Suppressor macrophage treated with lipopolysaccharide for 1 hour (primary cell): ENCODE measurements at regions not wholly inside any gene's neighbourhood (a gene's known extent, or its start where the extent isn't known, plus 50 kb on each side); places are given as distances from the start of the nearest gene placed in this dataset.
A peak's percentile ranks its signal among the peaks of the same experiment; 100 is the strongest.
"Not testable (repeated sequence)": the region's sequence is repeated elsewhere in the genome, so short reads cannot be mapped to it uniquely, and the experiment has no call there.

Source experiments
- DNase-seq, 3 donors: peaks; one replicate each; pipeline ENCODE4 v3.0.0-alpha.2; 2020 to 2022

- DNase-seq, result peak in 1 of 3 donors; percentile 25
Measured at GRCh38 chr6:105567140-105567539, 164.3 kb upstream of the PREP start.

DNA sequence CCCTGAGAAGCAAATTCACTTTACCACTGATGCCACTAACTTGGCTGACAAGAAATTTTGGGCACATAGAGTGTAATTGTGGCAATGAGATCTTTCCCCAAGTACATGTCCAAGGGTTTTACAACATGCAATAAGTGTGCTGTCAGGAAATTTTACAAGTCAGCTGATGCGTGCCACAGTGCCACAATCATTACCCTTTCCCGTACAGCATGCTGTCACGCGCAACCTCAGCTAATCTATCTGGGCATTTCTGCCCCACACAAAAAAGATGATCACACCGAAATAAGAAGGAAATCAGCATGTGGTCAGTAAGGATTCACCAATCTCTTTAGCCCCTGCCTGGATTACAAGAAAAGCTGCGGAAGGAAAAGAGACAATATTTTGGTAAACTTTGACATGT, 163.6 kb upstream of the PREP start:
- DNase-seq, result peak in 1 of 3 donors; percentile 30

DNA sequence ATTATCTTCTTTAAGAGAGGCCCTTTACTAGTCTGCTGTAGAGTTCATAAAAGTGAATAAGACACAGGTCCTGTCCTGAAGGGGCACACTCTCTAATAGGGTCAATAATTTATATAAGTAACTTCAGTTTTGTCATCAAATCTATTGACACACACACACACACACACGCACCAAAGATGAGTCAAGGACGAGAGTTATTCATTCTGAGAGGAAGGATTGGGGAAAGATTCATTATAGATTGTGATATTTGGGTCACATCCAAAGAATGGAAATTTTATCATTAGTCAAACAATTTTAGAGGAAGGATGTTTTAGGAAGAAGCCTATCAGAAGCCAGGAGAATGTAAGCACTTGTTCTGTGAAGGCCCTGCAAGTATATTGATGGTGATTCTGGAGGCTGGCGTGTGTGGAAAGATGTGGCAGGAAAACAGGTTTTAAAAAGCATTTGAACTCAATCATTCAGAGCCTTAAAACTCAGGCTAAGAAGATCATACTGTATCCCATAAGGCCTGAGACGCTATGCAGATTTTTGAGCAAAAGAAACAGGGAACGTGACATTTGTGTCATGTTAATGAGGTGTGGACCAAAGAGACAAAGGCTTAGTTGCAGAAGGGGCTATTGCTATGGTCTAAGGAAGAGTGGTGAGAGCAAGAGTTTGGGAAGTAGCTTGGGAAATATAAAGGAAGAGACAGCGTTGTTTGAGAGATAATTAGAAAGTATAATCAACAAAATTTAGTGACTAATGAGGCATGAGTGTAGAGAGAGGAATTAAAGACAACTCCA, 161.4 kb upstream of the PREP start:
- DNase-seq, result peak; percentile 35 to 72 (median 65)

DNA sequence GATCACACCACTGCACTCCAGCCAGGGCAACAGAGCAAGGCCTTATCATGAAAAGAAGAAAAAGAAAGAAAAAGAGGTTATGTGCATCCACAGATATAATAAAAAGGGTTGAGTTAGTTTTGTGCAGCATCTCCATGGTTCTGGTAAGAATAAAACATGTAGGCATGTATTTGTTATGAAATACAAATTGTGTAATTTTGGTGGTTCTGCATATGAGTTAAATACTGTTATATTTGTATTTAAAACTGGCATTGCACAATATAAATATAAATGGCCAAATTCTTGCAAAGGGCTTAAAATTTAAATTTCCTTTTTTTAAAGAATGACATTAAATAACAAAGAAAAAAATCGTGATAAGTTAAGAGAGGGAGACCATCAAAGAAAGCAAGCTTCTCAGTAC, 159.1 kb upstream of the PREP start:
- peak in 2 of 3 donors; percentile 38 to 53 for DNase-seq

DNA sequence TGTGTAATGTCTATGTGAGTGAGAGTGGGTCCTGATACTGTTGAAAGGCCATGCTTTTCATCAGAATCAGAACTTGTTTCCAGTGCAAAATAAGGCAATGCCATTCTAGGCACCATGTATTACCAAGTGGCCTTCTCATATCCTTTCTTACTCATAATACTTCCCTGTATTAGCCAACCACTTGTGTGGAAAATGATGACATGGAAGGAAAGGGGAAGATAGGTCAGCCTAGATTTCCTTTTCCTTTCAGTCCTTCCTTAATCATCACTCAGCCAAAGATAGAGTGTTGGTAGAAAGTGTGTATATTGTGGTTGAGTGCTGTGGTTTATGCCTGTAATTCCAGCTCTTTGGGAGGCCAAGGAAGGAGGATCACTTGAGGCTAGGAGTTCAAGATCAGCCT, 158.6 kb upstream of the PREP start:
- peak; percentile 64 to 92 (median 88) for DNase-seq

DNA sequence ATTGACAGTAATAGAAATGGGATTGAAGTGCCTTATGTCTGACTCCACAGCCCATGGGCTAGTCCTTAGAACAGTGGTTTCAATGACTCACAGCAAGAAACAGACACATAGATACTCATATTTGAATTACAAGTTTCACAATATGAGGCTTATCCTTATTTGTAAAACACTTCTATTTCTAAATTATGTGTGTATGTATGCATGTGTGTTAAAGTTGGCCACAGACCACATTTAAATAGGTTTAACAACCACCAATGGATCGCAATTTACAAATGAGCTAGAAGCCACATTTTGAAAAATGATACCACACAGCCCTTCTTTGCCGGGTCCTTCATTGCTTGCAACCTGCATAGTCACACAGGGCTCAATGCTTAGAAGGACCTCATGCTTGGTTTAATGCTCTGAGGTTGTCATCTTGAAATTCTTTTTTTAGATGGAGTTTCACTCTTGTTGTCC, 157.8 kb upstream of the PREP start:
- DNase-seq, result peak; percentile 16 to 74 (median 67)

- no peak for DNase-seq
Measured at GRCh38 chr6:105557291-105557690, 154.4 kb upstream of the PREP start.

DNA sequence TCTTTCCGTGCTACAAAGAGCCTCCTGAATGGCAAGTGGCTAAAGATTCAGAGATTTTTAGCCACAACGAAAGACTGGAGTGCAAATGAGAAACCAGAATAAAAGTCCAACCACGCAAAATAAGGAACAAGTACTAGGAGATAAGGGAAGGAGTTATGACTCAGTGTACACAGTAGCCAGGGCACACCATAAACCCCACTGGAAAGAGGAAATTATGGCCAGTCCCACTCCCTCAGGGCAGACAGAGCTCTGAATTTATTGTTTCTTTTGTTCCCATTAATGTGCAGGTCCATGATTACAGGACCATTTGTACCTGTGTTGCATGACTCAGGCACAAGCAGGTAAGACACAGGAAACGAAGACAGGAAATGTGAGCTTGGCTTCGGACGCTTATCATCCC, 150.3 kb upstream of the PREP start:
- peak; percentile 76 to 82 (median 82) for DNase-seq

- DNase-seq, result no peak
Measured at GRCh38 chr6:105550955-105551620, 148.2 kb upstream of the PREP start.

- no peak for DNase-seq
Measured at GRCh38 chr6:105546754-105547153, 143.9 kb upstream of the PREP start.

DNA sequence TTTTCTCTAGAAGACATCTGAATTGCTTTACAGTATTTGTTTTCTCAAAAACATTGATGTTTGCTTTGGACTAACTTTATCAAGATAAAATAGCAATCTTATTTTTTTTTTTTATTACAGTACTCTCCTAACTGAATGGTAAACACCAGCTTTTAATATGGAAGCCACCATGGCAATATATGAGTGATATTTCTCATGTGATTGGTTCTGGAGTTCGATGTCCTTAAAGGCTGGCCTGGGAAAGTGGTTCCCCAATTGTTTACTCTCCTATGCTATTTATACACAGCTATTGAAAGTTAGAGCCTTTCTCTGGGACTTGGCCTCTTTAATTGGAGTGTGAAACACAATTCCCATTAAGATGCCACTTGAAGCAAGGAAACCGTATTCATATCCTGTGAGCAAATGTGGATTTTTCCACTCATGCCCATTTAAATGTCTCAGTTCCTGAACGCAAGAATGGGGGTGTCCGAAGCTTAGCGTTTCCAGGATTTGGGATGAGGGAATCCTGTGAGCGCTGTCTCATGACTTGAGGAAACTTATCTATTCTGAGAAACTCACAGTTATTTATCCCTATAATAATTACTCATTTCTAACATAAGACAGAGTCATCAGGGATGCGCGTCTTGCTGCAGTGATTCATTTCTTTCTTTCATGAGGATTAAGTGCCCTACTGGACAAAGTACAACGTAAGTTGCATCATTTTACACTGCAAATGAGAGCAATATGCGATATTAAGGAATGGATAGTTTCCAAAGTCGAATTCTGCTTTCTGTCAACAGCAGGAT, 143.3 kb upstream of the PREP start:
- DNase-seq, result peak; percentile 13 to 64 (median 32)

DNA sequence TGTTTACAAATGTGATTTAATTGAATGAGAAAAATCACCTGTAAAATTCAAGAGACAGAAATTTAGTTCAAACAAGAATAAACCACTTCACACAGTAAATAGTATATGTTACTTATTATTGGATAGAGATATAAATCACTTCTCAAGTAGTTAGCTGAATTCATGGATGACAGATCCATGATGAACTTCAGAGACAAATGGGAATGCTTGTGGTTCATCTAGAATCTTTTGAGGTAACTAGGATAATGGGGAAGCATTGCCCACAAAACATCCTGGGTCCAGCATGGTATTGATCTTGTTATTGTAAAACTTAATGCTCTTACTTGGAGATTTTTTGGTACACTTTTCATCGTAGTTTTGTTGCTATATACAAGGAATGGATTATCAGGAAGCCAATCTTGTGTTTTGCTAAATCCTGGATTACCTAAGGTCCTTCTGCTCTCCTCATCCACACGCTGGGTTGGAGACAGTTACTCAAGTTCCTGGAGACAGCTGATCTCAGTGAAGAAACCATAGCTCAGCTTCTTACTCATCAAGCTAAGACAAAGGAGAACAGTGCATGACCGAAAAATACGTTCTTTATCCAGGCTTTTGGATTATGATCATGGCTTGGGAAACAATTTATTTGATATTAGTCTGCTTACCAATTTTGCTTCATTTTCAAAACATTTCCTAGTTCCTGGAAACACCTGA, 142.5 kb upstream of the PREP start:
- DNase-seq, result peak in 2 of 3 donors; percentile 44 to 46

GRCh38 chr6:105539911-105540310, 137.0 kb upstream of the PREP start:
- no peak for DNase-seq

DNA sequence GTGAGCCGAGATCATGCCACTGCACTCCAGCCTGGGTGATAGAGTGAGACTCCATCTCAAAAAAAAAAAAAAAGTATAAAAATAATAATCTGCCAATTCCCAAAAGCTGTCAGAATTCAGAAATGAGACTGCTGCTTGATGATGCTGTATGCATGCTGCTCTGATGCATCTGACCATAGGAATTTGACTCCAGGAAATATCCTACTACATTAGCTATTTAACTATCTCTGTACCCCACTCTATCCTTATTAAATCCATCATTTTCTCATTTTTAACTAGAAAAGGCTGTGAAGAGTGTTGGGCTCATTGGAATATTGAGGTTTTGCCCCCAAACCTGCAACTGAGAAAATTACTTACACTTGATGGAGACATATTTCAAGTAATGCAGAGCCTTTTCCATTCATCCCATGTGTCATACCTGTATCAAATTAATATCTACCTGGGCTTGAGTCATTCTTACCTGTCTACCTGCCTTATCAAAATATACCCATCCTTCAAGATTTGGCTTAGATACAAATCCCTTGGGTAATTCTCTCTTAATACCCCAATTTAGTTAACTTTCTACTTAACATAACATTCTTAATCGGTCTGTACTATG, 135.2 kb upstream of the PREP start:
- no peak for DNase-seq

- peak in 1 of 3 donors; percentile 25 for DNase-seq
Measured at GRCh38 chr6:105536961-105537360, 134.1 kb upstream of the PREP start.

DNA sequence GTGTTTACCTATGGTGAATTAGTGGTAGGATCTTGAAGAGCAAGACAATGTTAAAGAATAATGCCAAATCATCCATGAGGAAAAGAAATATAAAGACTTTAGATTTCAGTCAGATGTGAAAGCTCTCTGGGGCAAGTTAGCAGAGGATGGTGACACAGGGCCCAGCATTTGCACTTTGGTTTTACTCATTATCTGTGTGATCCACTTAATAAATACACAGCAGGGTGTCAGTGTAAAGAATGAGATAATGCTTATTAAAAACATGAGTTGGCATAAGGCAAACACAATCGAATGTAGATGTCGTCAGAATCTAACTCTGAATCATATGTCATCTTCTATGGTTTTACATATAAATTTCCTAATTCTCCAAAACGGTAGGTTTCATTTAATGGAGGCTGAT, 130.4 kb upstream of the PREP start:
- no peak for DNase-seq

- peak in 1 of 3 donors; percentile 16 for DNase-seq
Measured at GRCh38 chr6:105526225-105526872, 123.5 kb upstream of the PREP start.

GRCh38 chr6:105522626-105523322, 119.9 kb upstream of the PREP start:
- no peak for DNase-seq

- DNase-seq, result no peak
Measured at GRCh38 chr6:105519954-105520353, 117.1 kb upstream of the PREP start.

- not testable (repeated sequence) for DNase-seq
Measured at GRCh38 chr6:105518993-105519392, 116.1 kb upstream of the PREP start.

- DNase-seq, result no peak
Measured at GRCh38 chr6:105515054-105515453, 112.2 kb upstream of the PREP start.
